Astrocyte (in vitro differentiated cells and primary cell): ENCODE measurements at regions not wholly inside any gene's neighbourhood (a gene's known extent, or its start where the extent isn't known, plus 50 kb on each side); places are given as distances from the start of the nearest gene placed in this dataset.

Experiments
- DNase-seq: peaks from one replicate; pipeline ENCODE4 v3.0.0-alpha.2; 2010; ENCODE audit warnings: low read depth
- FAIRE-seq: peaks from 2 replicates; lab custom pipeline; 2011; peaks lifted over from hg19 to GRCh38; lab: Jason Lieb, UNC
- H2AFZ ChIP-seq: 2 replicates; pipeline ENCODE4 v1.6.0; 2012; ENCODE audit warnings: low read depth, low read length, inconsistent platforms
- H3K27ac ChIP-seq: 2 replicates; pipeline ENCODE4 v1.5.1; 2011; ENCODE audit warnings: low read depth, low read length, inconsistent platforms
- H3K27me3 ChIP-seq: 2 replicates; pipeline ENCODE4 v1.6.0; 2011; ENCODE audit warnings: low read length, inconsistent platforms; ENCODE audit not compliant: insufficient read depth
- H3K36me3 ChIP-seq: 2 replicates; pipeline ENCODE4 v1.5.1; 2011; ENCODE audit warnings: low read length, inconsistent platforms; ENCODE audit not compliant: insufficient read depth
- H3K4me1 ChIP-seq: 2 replicates; pipeline ENCODE4 v1.5.1; 2011; ENCODE audit warnings: low read length, inconsistent platforms; ENCODE audit not compliant: insufficient read depth
- H3K4me2 ChIP-seq: 2 replicates; pipeline ENCODE4 v1.6.0; 2012; ENCODE audit warnings: low read length, inconsistent platforms
- H3K4me3 ChIP-seq: 2 replicates; pipeline ENCODE4 v1.5.1; 2011; ENCODE audit warnings: low read depth, mild to moderate bottlenecking, low read length, inconsistent platforms; ENCODE audit not compliant: insufficient read depth
- H3K79me2 ChIP-seq: 2 replicates; pipeline ENCODE4 v1.6.0; 2012; ENCODE audit warnings: mild to moderate bottlenecking, low read length, inconsistent platforms; ENCODE audit not compliant: insufficient read depth
- H3K9ac ChIP-seq: 2 replicates; pipeline ENCODE4 v1.6.0; 2012; ENCODE audit warnings: mild to moderate bottlenecking, low read length, inconsistent platforms
- H3K9me3 ChIP-seq: 2 replicates; pipeline ENCODE4 v1.5.1; 2012; ENCODE audit warnings: low read depth, mild to moderate bottlenecking, low read length, inconsistent platforms; ENCODE audit not compliant: insufficient read depth
- H4K20me1 ChIP-seq: 2 replicates; pipeline ENCODE4 v1.6.0; 2012; ENCODE audit warnings: low read length, inconsistent platforms; ENCODE audit not compliant: insufficient read depth
- H3K27ac Mint-ChIP-seq: one replicate; pipeline ENCODE4 v1.8.0; 2021; ENCODE audit warnings: mild to moderate bottlenecking, mixed read lengths; ENCODE audit not compliant: unreplicated experiment
- H3K27me3 Mint-ChIP-seq: one replicate; pipeline ENCODE4 v1.8.0; 2021; ENCODE audit warnings: low read depth, mixed read lengths; ENCODE audit not compliant: unreplicated experiment
- H3K36me3 Mint-ChIP-seq: one replicate; pipeline ENCODE4 v1.8.0; 2021; ENCODE audit warnings: low read depth, mixed read lengths; ENCODE audit not compliant: unreplicated experiment
- H3K4me1 Mint-ChIP-seq: one replicate; pipeline ENCODE4 v1.8.0; 2021; ENCODE audit warnings: low read depth, mixed read lengths; ENCODE audit not compliant: unreplicated experiment
- H3K4me3 Mint-ChIP-seq: one replicate; pipeline ENCODE4 v1.8.0; 2021; ENCODE audit warnings: mild to moderate bottlenecking, moderate library complexity, mixed read lengths; ENCODE audit not compliant: unreplicated experiment
- H3K9me3 Mint-ChIP-seq: one replicate; pipeline ENCODE4 v1.8.0; 2021; ENCODE audit warnings: mild to moderate bottlenecking, mixed read lengths; ENCODE audit not compliant: unreplicated experiment
- EZH2 ChIP-seq: IDR thresholded peaks from 2 replicates; pipeline ENCODE4 v1.6.1; 2012; ENCODE audit warnings: mild to moderate bottlenecking, low read length, inconsistent platforms; ENCODE audit not compliant: insufficient read depth
- TF ChIP-seq, protein P1 (sequence below): IDR thresholded peaks from 2 replicates; pipeline ENCODE4 v1.5.1; 2011; ENCODE audit warnings: low read depth, mild to moderate bottlenecking, inconsistent platforms, low read length, moderate library complexity; ENCODE audit not compliant: insufficient read depth

DNA sequence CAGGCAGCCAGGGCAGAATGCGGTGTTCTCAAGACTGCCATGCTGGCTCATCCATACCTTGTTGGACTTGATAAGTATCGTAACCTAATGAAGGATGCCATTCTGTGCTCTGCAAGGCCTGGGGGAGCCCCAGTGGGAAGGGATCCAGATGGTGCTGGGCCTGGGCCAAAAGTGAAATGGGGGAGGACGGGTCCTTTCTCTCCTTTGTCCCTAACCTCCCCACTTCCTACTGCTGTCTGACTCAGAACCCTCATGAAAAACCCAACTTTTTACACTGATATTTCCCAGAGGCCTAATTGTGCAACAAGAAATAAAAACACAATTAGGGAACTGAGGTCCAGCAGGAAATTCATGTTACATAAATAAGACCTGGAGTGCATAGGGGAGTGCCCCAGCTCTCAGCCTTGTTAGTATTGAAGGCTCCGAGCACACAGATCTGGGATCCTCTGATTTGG is 193.7 kb upstream of the SVIL start:
- Histone ChIP-seq H2AFZ (no peak overlapping the region), H3K9me3 (peaks cover 5% of the 10 kb centered on the region), H3K4me3 (no peak overlapping the region), H3K4me2 (no peak overlapping the region), H4K20me1 (no peaks in the 10 kb centered on the region), H3K27ac (no peak overlapping the region), H3K27me3 (no peaks in the 10 kb centered on the region), H3K79me2 (no peaks in the 10 kb centered on the region), H3K9ac (no peak overlapping the region), H3K4me1 (no peaks in the 10 kb centered on the region), H3K36me3 (no peaks in the 10 kb centered on the region)
- TF ChIP-seq EZH2: no peak
- TF ChIP-seq, protein P1, sequence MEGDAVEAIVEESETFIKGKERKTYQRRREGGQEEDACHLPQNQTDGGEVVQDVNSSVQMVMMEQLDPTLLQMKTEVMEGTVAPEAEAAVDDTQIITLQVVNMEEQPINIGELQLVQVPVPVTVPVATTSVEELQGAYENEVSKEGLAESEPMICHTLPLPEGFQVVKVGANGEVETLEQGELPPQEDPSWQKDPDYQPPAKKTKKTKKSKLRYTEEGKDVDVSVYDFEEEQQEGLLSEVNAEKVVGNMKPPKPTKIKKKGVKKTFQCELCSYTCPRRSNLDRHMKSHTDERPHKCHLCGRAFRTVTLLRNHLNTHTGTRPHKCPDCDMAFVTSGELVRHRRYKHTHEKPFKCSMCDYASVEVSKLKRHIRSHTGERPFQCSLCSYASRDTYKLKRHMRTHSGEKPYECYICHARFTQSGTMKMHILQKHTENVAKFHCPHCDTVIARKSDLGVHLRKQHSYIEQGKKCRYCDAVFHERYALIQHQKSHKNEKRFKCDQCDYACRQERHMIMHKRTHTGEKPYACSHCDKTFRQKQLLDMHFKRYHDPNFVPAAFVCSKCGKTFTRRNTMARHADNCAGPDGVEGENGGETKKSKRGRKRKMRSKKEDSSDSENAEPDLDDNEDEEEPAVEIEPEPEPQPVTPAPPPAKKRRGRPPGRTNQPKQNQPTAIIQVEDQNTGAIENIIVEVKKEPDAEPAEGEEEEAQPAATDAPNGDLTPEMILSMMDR: no peak
- no peak for DNase-seq
- no peak overlapping the region for H3K4me3 Mint-ChIP-seq
- FAIRE-seq: no peak
- H3K27me3 Mint-ChIP-seq: peaks cover 5% of the 10 kb centered on the region
- H3K27ac Mint-ChIP-seq: no peak overlapping the region
- H3K4me1 Mint-ChIP-seq: peaks cover 12% of the 10 kb centered on the region
- H3K9me3 Mint-ChIP-seq: peaks cover 18% of the 10 kb centered on the region
- no peaks in the 10 kb centered on the region for H3K36me3 Mint-ChIP-seq

DNA sequence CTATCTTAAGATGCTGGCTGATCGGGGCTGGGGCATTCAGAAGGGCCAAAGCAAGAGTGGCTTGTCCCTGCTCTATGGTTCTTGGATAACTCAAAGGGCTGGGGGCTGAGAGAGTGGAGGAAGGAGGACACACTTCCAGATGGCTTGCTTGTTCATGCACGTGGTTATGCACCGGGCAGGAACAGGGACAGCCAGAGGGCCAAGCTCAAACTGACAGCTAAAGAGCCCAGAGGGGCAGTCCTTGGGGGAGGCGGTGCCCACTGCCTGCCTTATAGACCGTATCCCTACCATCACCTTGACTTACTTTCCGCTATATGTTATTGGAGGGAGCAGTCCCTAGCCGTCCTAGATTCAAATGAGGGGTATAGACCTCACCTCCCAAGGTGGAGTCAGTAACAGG is 192.7 kb upstream of the SVIL start:
- Mint-ChIP-seq H3K9me3 (peaks cover 18% of the 10 kb centered on the region), H3K27ac (no peak overlapping the region)

DNA sequence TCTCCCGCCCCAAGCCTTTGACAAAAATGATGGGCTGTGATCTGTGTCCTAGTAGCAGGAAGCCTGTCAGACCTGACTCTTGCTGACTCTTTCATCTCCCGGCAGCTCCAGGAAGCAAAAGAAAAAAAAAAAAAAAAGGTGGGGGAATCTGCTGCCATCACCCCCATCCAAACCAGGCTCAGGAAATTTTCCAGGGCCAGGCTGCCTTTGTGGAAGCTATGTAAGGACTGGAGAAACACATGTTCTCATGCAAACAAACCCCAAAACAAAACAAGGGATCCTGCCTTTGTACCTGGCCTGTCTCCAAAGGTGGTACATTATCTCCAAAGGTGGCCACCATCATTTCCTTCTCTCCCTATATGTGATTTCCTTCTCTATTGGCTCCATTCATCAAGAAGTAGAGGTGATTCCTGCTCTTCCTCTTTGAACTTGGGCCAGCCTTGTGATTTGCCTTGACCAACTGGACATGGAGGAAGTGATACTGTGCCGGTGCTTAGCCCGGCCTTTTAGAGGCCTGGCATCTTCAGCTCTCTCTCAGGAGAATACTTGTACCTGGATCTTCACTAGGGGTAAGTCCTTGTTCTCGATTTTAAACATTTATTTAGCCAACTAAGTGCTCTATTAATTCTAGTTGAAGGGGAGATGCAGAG is 192.2 kb upstream of the SVIL start:
- H3K36me3 Mint-ChIP-seq: no peaks in the 10 kb centered on the region
- H3K4me3 ChIP-seq: no peak overlapping the region
- DNase-seq: no peak
- no peaks in the 10 kb centered on the region for H3K27me3 ChIP-seq
- H3K79me2 ChIP-seq: no peaks in the 10 kb centered on the region
- no peak overlapping the region for H3K4me2 ChIP-seq
- H3K9ac ChIP-seq: no peak overlapping the region
- H4K20me1 ChIP-seq: no peaks in the 10 kb centered on the region
- H3K27ac Mint-ChIP-seq: no peak overlapping the region
- no peaks in the 10 kb centered on the region for H3K36me3 ChIP-seq
- peaks cover 8% of the 10 kb centered on the region for H3K27me3 Mint-ChIP-seq
- no peak overlapping the region for H3K27ac ChIP-seq
- H3K9me3 ChIP-seq: peaks cover 5% of the 10 kb centered on the region
- H3K4me3 Mint-ChIP-seq: no peak overlapping the region
- FAIRE-seq: no peak
- no peak overlapping the region for H2AFZ ChIP-seq
- no peak for TF ChIP-seq EZH2
- TF ChIP-seq, protein P1: no peak
- peaks cover 18% of the 10 kb centered on the region for H3K9me3 Mint-ChIP-seq
- no peaks in the 10 kb centered on the region for H3K4me1 ChIP-seq
- H3K4me1 Mint-ChIP-seq: peaks cover 12% of the 10 kb centered on the region

More for the DNA sequence above, 192.7 kb upstream of the SVIL start:
- FAIRE-seq (no peak), DNase-seq (no peak)
- no peak overlapping the region for H3K4me3 Mint-ChIP-seq
- no peak overlapping the region for H3K4me3 ChIP-seq
- no peak overlapping the region for H3K27ac ChIP-seq
- TF ChIP-seq, protein P1: no peak
- TF ChIP-seq EZH2: no peak
- no peaks in the 10 kb centered on the region for H3K79me2 ChIP-seq
- no peak overlapping the region for H3K4me2 ChIP-seq
- H3K36me3 ChIP-seq: no peaks in the 10 kb centered on the region
- H2AFZ ChIP-seq: no peak overlapping the region
- no peaks in the 10 kb centered on the region for H4K20me1 ChIP-seq
- H3K9ac ChIP-seq: no peak overlapping the region
- peaks cover 12% of the 10 kb centered on the region for H3K4me1 Mint-ChIP-seq
- peaks cover 8% of the 10 kb centered on the region for H3K27me3 Mint-ChIP-seq
- H3K27me3 ChIP-seq: no peaks in the 10 kb centered on the region
- no peaks in the 10 kb centered on the region for H3K4me1 ChIP-seq
- peaks cover 5% of the 10 kb centered on the region for H3K9me3 ChIP-seq
- no peaks in the 10 kb centered on the region for H3K36me3 Mint-ChIP-seq
